NT2/D1 (cell line): ENCODE measurements at regions not wholly inside any gene's neighbourhood (a gene's known extent, or its start where the extent isn't known, plus 50 kb on each side); places are given as distances from the start of the nearest gene placed in this dataset.

Experiments
- DNase-seq: peaks from one replicate; pipeline ENCODE4 v3.0.0-alpha.2; 2011; ENCODE audit warnings: low read depth, low spot score
- H3K27me3 ChIP-seq: 2 replicates; pipeline ENCODE4 v1.6.0; 2011; ENCODE audit warnings: mild to moderate bottlenecking; ENCODE audit not compliant: insufficient read length, insufficient read depth
- H3K36me3 ChIP-seq: 2 replicates; pipeline ENCODE4 v1.6.1; 2011; ENCODE audit warnings: mild to moderate bottlenecking, low read length, mixed read lengths; ENCODE audit not compliant: insufficient read depth, insufficient read length
- H3K4me1 ChIP-seq: 2 replicates; pipeline ENCODE4 v1.5.1; 2011; ENCODE audit not compliant: insufficient read depth, insufficient read length
- H3K4me3 ChIP-seq: 2 replicates; pipeline ENCODE4 v1.5.1; 2011; ENCODE audit warnings: low read depth; ENCODE audit not compliant: insufficient read length
- H3K9ac ChIP-seq: 2 replicates; pipeline ENCODE4 v1.6.0; 2011; ENCODE audit warnings: low read depth; ENCODE audit not compliant: insufficient read length
- H3K9me3 ChIP-seq: 2 replicates; pipeline ENCODE4 v1.5.1; 2011; ENCODE audit warnings: mild to moderate bottlenecking, low read length; ENCODE audit not compliant: insufficient read depth
- SUZ12 ChIP-seq: IDR thresholded peaks from 2 replicates; pipeline ENCODE4 v1.6.1; 2011; ENCODE audit not compliant: insufficient read length, insufficient read depth; ENCODE audit errors: extremely low read depth
- YY1 ChIP-seq: IDR thresholded peaks from 2 replicates; pipeline ENCODE4 v1.6.1; 2011; ENCODE audit not compliant: insufficient read length, insufficient read depth
- ZNF274 ChIP-seq: IDR thresholded peaks from 2 replicates; pipeline ENCODE4 v1.6.1; 2011; ENCODE audit warnings: mild to moderate bottlenecking, low read depth, low read length

DNA sequence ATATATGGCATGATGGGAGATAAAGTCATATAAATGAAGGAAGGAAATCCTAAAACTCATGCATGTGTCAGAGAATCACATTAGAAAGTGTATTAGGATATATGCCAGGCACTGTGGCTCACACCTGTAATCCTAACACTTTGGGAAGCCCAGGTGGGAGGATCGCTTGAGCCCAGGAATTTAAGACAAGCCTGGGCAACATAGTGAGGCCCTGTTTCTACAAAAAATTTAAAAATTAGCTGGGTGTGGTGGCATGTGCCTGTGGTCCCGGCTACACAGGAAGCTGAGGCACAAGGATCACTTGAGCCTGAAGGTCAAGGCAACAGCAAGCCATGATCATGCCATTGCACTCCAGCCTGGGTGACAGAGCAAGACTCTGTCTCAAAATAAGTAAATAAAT, 130.3 kb upstream of the ARID2 start:
- H3K36me3 ChIP-seq, result no peaks in the 10 kb centered on the region

DNA sequence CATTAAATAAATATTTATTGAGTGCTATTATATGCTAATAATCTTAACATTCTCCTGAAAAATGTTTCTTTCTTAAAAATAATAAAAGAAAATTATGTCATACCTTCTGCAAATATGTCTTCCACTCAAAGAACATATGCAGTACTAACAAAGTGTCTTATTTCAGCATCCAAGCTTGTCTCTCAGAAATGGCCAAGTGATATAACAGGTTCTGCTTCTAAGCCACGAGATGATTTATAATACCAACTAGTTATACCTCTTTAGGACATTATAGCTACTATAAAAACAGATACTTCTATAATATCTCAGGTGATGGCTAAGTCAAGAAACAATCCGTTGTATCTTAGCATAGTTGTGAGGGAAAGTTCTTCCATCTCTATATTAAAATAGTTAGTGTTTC, 128.1 kb upstream of the ARID2 start:
- peaks cover 6% of the 10 kb centered on the region; the same call in 1 of the 2 replicates for H3K9me3 ChIP-seq
- no peaks in the 10 kb centered on the region for H3K4me1 ChIP-seq
- H3K27me3 ChIP-seq, result no peaks in the 10 kb centered on the region
- DNase-seq, result no peak
- TF ChIP-seq YY1 (no peak), SUZ12 (no peak), ZNF274 (no peak)
- H3K36me3 ChIP-seq, result no peaks in the 10 kb centered on the region
- H3K4me3 ChIP-seq, result no peak overlapping the region
- H3K9ac ChIP-seq, result no peak overlapping the region

More for the DNA sequence above, 130.3 kb upstream of the ARID2 start:
- H3K9ac ChIP-seq, result no peak overlapping the region
- no peaks in the 10 kb centered on the region for H3K27me3 ChIP-seq
- no peaks in the 10 kb centered on the region for H3K9me3 ChIP-seq
- H3K4me3 ChIP-seq, result no peak overlapping the region
- no peak for DNase-seq
- H3K4me1 ChIP-seq, result no peaks in the 10 kb centered on the region
- TF ChIP-seq ZNF274, result no peak
- no peak for TF ChIP-seq SUZ12
- no peak for TF ChIP-seq YY1

DNA sequence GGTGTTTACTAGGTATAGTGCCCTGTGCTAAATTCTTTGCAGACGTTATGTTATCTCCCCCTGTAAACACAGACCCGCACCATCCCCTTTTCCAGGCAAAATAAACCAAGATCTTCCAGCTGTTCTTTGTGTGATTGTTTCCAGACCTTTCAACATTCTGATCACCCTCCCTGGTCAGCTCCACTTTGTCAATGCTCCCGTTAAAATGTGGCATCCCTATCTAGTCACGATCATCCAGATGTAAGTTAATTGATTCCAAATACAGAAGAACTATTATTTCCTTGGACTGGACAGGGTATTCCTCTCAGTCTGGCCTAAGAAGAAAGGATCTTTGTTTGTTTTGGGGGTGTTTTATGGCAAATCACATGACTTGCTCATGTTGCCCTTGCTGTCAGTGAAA, 127.6 kb upstream of the ARID2 start:
- Histone ChIP-seq H3K36me3 (no peaks in the 10 kb centered on the region), H3K27me3 (no peaks in the 10 kb centered on the region), H3K4me1 (no peaks in the 10 kb centered on the region), H3K4me3 (no peak overlapping the region), H3K9me3 (peaks cover 6% of the 10 kb centered on the region; the same call in 1 of the 2 replicates), H3K9ac (no peak overlapping the region)
- TF ChIP-seq SUZ12 (no peak), YY1 (no peak), ZNF274 (no peak)
- no peak for DNase-seq

DNA sequence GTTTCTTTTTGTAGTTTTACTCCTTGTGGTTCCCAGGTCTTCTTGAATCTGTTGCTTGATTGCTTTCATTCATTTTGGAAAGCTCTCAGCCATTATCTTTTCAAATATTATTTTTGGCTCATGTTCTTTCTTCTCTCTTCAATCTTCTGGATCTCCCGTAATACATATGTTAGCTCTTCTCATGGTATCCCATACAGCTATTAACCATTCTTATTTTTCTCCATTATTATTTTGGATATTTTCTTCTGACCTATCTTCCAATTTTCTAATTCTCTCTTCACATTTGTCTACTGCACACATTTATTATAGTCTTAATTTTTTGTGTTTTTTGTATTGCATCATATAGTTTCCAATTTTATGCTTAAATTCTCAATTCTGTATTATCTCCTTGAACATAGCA, 123.9 kb upstream of the ARID2 start:
- Histone ChIP-seq H3K4me1 (no peaks in the 10 kb centered on the region), H3K36me3 (no peaks in the 10 kb centered on the region), H3K9me3 (peaks cover 6% of the 10 kb centered on the region; the same call in 1 of the 2 replicates), H3K9ac (no peak overlapping the region), H3K4me3 (no peak overlapping the region), H3K27me3 (no peaks in the 10 kb centered on the region)
- TF ChIP-seq ZNF274 (no peak), SUZ12 (no peak), YY1 (no peak)
- no peak for DNase-seq

DNA sequence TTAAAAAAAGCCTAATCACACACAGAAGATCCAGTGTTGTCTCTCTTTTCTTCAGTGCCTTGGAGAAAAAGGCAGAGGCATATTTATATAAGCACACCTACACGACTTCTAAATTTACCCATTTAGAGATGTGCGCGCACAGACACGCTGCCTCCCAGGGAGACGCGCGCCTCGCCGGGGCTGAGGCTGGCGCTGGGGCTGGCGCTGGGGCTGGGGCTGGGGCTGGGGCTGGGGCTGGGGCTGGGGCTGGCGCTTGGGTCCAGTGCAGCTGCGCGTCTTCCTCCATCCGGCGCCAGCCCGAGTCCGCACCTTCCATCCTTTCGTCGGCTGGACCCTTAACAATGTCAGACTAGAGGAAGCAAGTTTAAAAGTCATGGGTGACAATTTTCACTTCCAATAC, 118.4 kb upstream of the ARID2 start:
- no peaks in the 10 kb centered on the region for H3K4me1 ChIP-seq
- no peaks in the 10 kb centered on the region for H3K36me3 ChIP-seq
- DNase-seq, result no peak
- H3K9me3 ChIP-seq, result no peaks in the 10 kb centered on the region; the same call in 1 of the 2 replicates
- H3K27me3 ChIP-seq, result no peaks in the 10 kb centered on the region
- no peak overlapping the region for H3K4me3 ChIP-seq
- H3K9ac ChIP-seq, result no peak overlapping the region
- TF ChIP-seq SUZ12, result no peak
- no peak for TF ChIP-seq YY1
- no peak for TF ChIP-seq ZNF274

DNA sequence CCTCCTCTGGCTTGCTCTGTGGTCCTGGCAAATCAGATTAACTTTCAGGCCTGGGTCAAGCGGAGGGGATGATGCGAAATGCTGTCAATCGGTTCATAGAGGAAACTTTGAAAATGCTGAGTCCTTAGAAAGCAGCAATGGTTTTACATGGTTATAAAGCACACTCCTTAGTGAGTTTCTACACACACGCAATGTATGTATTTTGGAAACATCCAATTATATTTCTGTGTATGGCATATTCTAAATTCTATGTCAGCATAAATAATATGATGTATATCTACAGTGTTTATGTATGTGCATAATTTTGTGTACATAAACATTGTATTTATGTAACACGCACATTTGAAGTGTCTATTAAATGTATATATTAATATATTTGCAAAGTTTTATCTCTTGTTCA, 118.0 kb upstream of the ARID2 start:
- no peaks in the 10 kb centered on the region for H3K9me3 ChIP-seq
- H3K4me3 ChIP-seq, result no peak overlapping the region
- no peaks in the 10 kb centered on the region for H3K27me3 ChIP-seq
- no peak overlapping the region for H3K9ac ChIP-seq
- DNase-seq, result no peak
- H3K4me1 ChIP-seq, result no peaks in the 10 kb centered on the region
- no peaks in the 10 kb centered on the region for H3K36me3 ChIP-seq
- TF ChIP-seq ZNF274 (no peak), YY1 (no peak), SUZ12 (no peak)

DNA sequence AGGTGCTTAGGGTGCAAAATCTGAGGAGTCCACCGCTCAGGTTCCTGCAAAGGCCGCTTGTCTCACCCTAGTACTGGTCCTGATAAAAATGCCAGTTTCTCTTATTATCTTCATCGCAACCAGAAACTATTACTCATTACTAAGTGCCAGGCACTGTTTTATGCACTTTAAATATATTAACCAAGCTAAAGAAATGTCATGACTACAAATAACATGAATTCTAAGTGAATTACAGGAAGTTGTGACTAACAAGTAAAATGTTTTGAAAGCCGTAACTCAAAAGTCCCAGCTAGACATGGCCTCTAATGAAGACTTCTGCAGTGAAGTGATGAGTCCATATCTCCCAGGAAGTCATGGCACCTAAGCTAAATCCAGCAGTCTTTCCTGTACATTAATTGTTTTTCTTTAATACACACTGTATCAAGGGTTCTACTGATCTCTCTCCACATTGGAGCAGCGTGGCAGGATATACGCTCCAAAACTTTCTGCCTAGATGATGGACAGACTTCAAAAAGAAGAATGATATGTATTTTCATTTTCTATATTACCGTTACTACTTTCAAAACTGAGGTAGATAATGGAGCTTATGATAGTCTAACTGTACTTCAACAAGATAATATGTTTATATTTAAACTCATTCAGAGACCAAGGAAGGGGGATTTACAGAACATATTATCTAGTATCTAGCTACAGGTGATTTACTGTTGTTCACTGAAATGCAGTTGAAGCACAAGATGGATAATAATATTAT, 117.3 kb upstream of the ARID2 start:
- H3K27me3 ChIP-seq, result no peaks in the 10 kb centered on the region
- TF ChIP-seq ZNF274, result no peak
- no peak for TF ChIP-seq YY1
- no peak for TF ChIP-seq SUZ12
- H3K9me3 ChIP-seq, result no peaks in the 10 kb centered on the region
- H3K4me1 ChIP-seq, result no peaks in the 10 kb centered on the region
- no peak for DNase-seq
- no peak overlapping the region for H3K9ac ChIP-seq
- H3K4me3 ChIP-seq, result no peak overlapping the region
- no peaks in the 10 kb centered on the region for H3K36me3 ChIP-seq

DNA sequence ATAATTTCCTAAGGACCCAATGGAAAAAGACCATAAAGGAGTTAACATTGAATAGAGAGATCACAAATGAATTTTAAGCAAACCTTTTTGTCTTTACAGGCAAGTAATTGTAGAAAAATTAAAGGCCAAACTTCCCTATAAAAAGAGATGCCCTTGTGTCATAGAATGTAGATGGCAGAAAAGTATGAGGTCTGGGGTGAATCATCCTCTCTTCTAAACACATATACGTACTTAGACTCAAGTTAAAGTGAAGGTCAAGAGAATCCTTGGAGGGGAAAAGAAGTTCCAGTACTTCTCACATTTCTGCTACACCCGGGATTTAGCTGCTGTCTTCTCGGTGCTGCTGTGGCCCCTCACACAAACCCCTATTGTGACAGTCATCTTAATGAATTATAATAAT, 116.2 kb upstream of the ARID2 start:
- Histone ChIP-seq H3K27me3 (no peaks in the 10 kb centered on the region), H3K4me1 (no peaks in the 10 kb centered on the region), H3K36me3 (no peaks in the 10 kb centered on the region), H3K9me3 (no peaks in the 10 kb centered on the region), H3K4me3 (no peak overlapping the region), H3K9ac (no peak overlapping the region)
- TF ChIP-seq ZNF274 (no peak), SUZ12 (no peak), YY1 (no peak)
- no peak for DNase-seq
